HG02943 (cell line): ENCODE measurements at regions not wholly inside any gene's neighbourhood (a gene's known extent, or its start where the extent isn't known, plus 50 kb on each side); places are given as distances from the start of the nearest gene placed in this dataset.

Source experiments
- ATAC-seq: cut with Tn5 transposase; IDR thresholded peaks from one replicate; pipeline ENCODE4 v1.9.1; 2021; ENCODE audit warnings: mild to moderate bottlenecking, low read depth, moderate library complexity; ENCODE audit not compliant: unreplicated experiment

- ATAC-seq, result no peak
Observed at GRCh38 chr7:115479448-115479847, 551.1 kb downstream of the TFEC start.

GRCh38 chr7:115478426-115478825 is 552.1 kb downstream of the TFEC start:
- ATAC-seq, result no peak

DNA sequence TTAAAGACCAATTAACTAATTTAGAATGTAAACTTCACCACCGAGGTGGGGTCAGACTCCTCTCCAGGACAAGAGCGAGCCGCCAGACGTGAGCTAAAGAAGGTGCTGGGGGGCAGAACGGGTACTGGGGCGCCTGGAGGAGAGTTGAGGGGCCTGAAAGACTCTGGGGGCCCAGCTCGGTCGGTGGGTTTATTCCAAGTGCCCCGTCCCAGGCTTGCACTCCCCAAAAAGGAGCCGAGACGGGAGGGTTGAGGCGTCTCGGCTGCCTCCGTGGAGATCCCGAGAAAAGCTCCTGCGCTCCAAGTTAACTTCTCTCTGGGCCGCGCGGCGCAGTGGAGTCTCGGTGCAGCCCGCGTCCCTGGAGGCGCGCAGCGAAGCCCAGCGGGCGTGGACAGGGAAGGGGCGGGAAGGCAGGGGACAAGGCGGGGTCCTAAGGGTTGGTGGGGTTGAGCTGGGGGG is 553.3 kb downstream of the TFEC start:
- ATAC-seq, result no peak

GRCh38 chr7:115476671-115477181 is 553.8 kb downstream of the TFEC start:
- no peak for ATAC-seq

- no peak for ATAC-seq
Observed at GRCh38 chr7:115475761-115476385, 554.0 kb downstream of the MDFIC start.

DNA sequence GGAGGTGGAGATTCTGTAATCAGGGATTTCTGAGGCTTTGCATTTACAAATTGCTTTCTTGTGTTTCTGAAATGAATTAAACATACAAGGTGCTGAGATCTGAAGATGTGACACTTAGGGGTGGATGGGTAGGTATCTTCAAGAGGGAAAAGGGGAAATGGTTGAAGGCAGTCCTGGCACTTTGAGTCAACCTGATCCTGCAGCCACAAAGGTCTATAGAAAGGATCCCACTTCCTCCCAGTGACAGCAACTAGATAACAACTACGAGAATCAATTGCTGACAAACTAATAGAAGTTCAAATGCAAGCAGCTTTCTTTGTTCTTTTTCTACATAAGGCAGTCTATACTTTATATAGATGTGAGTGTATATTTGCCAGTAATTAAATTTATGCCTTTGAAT is 553.3 kb downstream of the MDFIC start:
- no peak for ATAC-seq

DNA sequence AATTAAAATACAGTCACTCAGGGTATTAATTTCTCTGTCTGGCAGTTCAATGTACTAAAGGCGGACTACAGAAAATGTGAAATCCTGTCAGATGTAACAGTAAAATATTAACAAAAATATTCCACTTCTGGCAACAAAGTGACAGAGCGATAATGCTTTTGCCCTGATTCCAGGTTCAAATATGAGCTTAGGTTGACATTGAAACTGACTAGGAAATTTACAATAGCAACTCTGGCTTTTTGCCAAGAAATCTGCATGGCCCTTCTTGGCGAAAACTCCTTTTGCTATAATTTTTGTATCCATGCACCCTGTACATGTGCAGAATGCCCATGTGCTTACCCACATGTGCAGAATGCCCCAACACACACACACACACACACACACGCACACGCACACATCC is 552.2 kb downstream of the MDFIC start:
- ATAC-seq, result no peak

DNA sequence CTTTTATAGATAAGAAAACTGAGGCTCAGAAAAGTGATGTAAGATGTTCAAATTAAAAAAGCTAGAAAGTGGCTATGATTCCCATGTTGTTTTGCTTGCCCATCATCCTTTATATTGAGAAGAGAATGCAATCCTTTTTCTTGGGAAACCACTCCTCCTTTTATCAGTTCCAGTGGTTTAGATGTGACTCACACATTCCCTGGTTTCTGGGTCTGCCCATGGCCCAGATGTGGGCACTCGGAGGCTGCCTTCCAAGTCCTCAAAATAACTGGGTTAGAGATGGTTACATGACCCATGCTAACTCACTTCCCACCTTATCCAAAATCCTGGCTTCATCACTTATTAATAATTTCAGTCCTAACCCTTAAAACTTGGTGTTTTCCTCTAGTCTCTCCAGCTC is 550.0 kb downstream of the MDFIC start:
- ATAC-seq, result no peak

DNA sequence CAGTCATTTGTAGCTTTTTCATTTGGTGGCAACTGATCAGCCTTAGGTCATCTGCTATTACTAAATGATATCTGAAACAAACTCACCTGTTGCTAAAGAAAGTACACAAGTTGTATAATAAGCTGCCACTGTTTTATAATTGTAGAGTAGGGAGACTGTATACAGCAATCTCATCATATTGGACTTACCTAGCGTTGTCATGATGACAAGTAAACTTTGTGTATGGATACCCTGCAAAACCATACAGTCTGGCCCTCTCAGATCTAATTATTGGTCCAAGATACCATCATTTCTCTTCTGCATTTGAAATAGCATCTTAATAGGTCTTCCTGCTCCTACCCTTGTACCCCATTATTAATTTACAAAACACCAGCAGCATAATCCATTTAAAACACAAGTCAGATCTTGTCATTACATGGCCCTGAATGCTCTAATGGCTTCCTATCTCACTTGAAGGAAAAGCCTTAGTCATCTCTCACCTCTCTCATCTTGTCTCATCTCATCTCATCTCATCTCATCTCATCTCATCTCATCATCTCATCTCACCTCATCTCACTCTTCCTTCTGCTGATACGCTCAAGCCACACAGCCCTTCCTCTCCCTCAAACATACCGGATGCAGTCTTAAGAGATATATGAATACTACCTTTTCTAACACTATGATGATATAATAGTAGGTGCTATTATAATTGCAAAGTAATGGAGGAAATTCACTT is 540.6 kb downstream of the MDFIC start:
- no peak for ATAC-seq

DNA sequence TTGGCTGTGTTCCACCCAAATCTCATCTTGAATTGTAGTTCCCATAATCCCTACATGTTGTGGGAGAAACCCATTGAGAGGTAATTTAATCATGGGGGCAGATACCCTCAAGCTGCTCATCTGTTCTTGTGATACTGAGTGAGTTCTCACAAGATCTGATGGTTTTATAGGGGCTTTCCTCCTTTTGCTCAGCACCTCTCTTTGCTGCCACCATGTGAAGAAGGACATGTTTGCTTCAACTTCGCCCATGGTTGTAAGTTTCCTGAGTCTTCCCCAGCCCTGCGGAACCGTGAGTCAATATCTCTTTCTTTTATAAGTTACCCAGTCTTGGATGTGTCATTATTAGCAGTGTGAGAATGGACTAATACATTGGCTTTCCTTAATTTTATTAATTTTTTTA is 527.8 kb downstream of the MDFIC start:
- ATAC-seq, result no peak

GRCh38 chr7:115447495-115447894 is 525.6 kb downstream of the MDFIC start:
- ATAC-seq, result no peak

GRCh38 chr7:115441033-115441432 is 519.1 kb downstream of the MDFIC start:
- no peak for ATAC-seq

GRCh38 chr7:115435178-115435577 is 513.3 kb downstream of the MDFIC start:
- peak; percentile 88 for ATAC-seq

DNA sequence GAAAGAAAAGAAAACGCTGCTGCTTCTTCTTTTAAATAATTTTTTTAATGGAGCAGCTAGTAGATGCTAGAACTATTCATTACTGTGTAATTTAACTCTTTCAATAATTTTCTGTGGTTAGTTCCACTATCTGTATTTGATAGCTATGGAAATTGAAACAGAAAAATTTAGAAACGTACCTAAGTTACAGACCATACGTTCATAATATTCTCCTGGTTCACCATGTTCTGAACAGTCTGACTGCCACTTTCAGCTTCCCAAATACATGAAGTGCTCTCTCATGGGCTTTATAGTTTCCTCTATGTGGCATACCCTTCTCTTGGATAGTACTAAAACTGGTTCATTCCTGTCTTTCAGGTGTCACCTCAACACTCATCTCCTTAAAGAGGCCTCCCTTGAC is 508.0 kb downstream of the MDFIC start:
- no peak for ATAC-seq

DNA sequence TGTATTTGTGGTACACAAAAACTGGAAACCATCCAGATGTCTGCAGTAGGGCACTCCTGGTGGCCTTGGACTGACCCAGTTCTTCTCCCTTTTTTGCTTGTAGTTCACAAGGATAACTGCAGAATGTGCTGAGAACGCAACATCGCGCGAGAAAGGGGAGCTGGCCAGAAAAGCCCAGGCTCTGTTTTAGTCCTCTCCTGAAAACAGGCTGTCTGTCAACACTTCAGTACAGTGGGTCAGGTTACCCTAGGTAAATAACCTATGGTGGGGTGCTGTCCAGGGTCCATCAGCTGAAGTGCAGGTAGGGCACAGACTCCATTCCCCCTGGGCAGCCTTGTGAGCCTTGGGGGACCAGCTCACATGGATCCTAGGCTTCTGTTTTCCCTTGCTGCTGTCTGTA is 495.8 kb downstream of the MDFIC start:
- no peak for ATAC-seq

DNA sequence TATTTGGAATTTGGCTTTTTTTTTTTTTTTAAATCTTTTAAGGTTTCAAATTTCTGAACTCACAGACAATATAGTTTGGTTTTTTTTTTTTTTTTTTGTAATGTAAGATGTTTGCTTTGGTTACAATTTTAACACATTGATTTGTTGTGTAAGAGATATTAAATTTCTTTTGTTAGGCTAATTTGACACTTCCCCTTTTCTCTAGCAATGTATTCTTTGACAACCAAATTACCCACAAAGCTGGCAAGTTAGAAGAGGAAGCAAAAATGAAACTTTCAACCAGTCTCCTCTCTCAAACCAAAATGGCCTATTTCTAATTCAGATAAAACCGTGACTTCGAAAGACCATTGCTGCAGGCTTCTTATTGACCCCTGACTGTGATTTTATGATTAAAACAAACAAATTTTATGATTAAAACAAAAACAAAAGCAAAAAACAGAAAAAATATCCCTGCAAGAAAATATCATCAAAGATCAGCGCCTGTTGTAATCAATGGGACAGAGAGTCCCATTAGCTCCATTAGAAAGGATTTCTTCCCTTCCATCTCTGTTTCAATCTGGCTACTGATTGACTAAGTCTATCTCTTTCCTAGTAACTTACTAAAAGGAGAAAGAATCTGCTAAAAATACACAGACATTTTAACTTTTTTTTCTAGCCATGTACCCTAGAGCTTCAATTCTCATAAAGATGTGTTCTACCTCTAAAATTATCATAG is 489.2 kb downstream of the MDFIC start:
- ATAC-seq, result peak; percentile 89

DNA sequence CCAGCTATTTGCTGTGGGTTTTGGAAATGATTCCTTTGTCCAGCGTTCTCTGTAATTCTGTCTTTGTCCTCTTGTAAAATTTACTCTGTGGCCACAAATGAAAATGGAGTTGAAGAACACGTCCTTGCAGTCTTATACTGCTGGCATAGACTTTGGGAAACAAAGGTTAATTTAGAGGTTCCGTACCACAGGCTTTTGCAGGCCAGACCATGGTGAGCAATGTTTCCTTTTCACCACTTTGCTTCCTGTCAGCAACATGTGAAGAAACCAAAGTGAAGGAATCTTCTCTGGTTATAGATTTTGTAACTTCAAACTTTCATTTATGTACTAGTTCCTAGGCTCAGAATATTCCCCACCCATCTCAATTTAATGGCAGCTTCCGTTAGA is 488.5 kb downstream of the MDFIC start:
- no peak for ATAC-seq

DNA sequence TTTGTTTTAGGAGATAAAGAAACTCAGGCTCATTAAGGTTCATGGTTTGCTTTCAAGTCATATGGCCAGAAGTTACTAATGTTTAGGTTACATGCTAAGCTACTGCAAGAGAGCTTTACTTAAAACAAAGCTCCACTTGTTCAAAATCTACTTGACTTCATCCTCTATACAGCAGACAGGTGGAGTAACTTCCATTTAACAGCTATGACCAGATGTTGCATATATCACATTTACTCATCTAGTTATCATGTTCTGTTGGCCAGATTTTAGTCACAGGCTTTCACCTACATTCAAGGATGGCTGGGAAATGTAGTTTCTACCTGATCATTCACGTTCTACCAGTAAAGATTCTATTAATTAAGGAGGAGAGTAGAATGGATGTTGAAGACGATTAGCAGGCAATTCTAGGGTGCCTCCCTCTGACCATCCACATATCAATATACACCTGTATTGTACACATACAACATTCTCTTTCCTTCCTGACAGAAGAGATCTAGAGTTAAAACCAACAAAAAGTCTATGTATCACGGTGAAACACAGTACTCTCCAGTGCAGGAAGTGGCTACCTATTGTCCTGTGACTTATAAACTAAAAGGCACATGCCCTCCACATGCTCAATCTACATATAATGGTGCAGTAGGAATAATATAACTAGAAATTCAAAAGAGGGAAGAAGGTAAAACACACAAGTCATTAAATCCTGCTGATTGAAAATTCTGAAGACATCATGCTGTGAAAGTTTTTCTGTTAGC is 488.0 kb downstream of the MDFIC start:
- no peak for ATAC-seq

GRCh38 chr7:115406219-115406618 is 484.3 kb downstream of the MDFIC start:
- no peak for ATAC-seq

- ATAC-seq, result no peak
Observed at GRCh38 chr7:115387137-115387536, 465.2 kb downstream of the MDFIC start.

DNA sequence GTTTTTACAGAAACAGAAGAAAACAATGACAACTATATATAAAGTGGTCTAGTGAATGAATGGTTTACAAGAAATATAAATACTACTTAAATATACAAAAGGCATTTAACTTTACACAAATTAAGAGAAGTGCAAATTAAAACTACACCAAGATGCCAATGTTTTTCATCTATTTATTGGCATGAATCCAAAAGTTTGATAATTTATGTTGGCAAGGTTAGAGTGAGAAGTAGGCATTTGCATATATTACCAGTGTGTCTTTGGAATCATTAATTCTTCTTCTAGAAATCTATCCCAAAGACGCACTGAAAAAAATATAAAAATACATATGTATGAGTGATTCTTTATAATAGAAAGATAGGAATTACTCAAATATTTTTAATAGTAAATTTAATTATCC is 457.4 kb downstream of the MDFIC start:
- ATAC-seq, result no peak
